SU-DHL-6 (cell line): ENCODE measurements at regions not wholly inside any gene's neighbourhood (a gene's known extent, or its start where the extent isn't known, plus 50 kb on each side); places are given as distances from the start of the nearest gene placed in this dataset.

Source experiments
- H2AFZ ChIP-seq: fragments of 200-600 bp; sonication (generic); 2 replicates; pipeline ENCODE4 v1.6.1; 2014; ENCODE audit warnings: low read depth, mild to moderate bottlenecking, moderate library complexity, mixed read lengths, antibody characterized with exemption, low read length; ENCODE audit not compliant: severe bottlenecking
- H3F3A ChIP-seq: fragments of 200-600 bp; shearing (Covaris generic); 2 replicates; pipeline ENCODE4 v1.6.0; 2016; ENCODE audit warnings: antibody characterized with exemption, mild to moderate bottlenecking; ENCODE audit not compliant: insufficient read depth
- H3K27ac ChIP-seq: fragments of 200-600 bp; sonication (generic); 2 replicates; pipeline ENCODE4 v1.5.1; 2016; ENCODE audit warnings: low read depth, mild to moderate bottlenecking, low read length, moderate library complexity, mixed read lengths
- H3K27me3 ChIP-seq: fragments of 200-600 bp; sonication (generic), shearing (Covaris generic); 2 replicates; pipeline ENCODE4 v1.6.0; 2014; ENCODE audit warnings: mild to moderate bottlenecking, low read length
- H3K36me3 ChIP-seq: fragments of 200-600 bp; sonication (generic); 2 replicates; pipeline ENCODE4 v1.6.1; 2014; ENCODE audit warnings: mild to moderate bottlenecking, low read length, mixed read lengths
- H3K4me2 ChIP-seq: fragments of 300-600, 200-600 bp; shearing (Covaris generic), sonication (generic); 2 replicates; pipeline ENCODE4 v1.6.0; 2014; ENCODE audit warnings: low read length, low read depth, mild to moderate bottlenecking; ENCODE audit not compliant: poor library complexity, severe bottlenecking
- H3K4me3 ChIP-seq: fragments of 200-600 bp; sonication (generic); 2 replicates; pipeline ENCODE4 v1.5.1; 2014; ENCODE audit warnings: antibody characterized with exemption, low read length, mild to moderate bottlenecking, mixed read lengths; ENCODE audit not compliant: insufficient read depth, poor library complexity, severe bottlenecking
- H3K79me2 ChIP-seq: fragments of 200-600 bp; sonication (generic); 2 replicates; pipeline ENCODE4 v1.6.1; 2014; ENCODE audit warnings: mild to moderate bottlenecking, low read length, moderate library complexity; ENCODE audit not compliant: insufficient read depth
- H3K9ac ChIP-seq: fragments of 200-600 bp; sonication (generic); 2 replicates; pipeline ENCODE4 v1.7.0; 2014; ENCODE audit warnings: mild to moderate bottlenecking, low read length
- H3K9me2 ChIP-seq: fragments of 200-600 bp; sonication (generic); replicated peaks from 2 replicates; pipeline ENCODE4 v1.6.1; 2014; ENCODE audit warnings: low read length; ENCODE audit not compliant: insufficient read depth
- H3K9me3 ChIP-seq: fragments of 200-600 bp; sonication (generic); 2 replicates; pipeline ENCODE4 v1.6.1; 2014; ENCODE audit warnings: low read length, mixed read lengths; ENCODE audit not compliant: insufficient read depth
- H4K20me1 ChIP-seq: fragments of 200-600 bp; sonication (generic); 2 replicates; pipeline ENCODE4 v1.6.1; 2014; ENCODE audit warnings: low read depth, mild to moderate bottlenecking, antibody characterized with exemption, low read length, moderate library complexity, mixed read lengths
- CTCF ChIP-seq: fragments of 200-600 bp; sonication (generic); IDR thresholded peaks from one replicate; pipeline ENCODE4 v1.5.1; 2017; ENCODE audit warnings: antibody characterized with exemption, mild to moderate bottlenecking, low read length, moderate library complexity; ENCODE audit not compliant: insufficient read depth, poor library complexity, severe bottlenecking
- EZH2phosphoT487 ChIP-seq: fragments of 200-600 bp; sonication (generic), shearing (Covaris generic); conservative IDR thresholded peaks from 2 replicates; pipeline ENCODE4 v1.6.1; 2018; ENCODE audit warnings: mild to moderate bottlenecking, antibody characterized with exemption, low read length, moderate library complexity, mixed read lengths

GRCh38 chr14:54108481-54109471 lies 152.2 kb upstream of the BMP4 start:
- no peaks in the 10 kb centered on the region for H4K20me1 ChIP-seq
- no peaks in the 10 kb centered on the region for H3K36me3 ChIP-seq
- no peak for TF ChIP-seq CTCF
- TF ChIP-seq EZH2phosphoT487 = no peak
- no peaks in the 10 kb centered on the region for H3K27me3 ChIP-seq
- no peaks in the 10 kb centered on the region for H3F3A ChIP-seq
- H3K4me3 ChIP-seq = no peak overlapping the region
- H3K9ac ChIP-seq = no peak overlapping the region
- H3K9me3 ChIP-seq = no peaks in the 10 kb centered on the region
- no peaks in the 10 kb centered on the region for H3K79me2 ChIP-seq
- H2AFZ ChIP-seq = no peak overlapping the region
- no peak overlapping the region for H3K27ac ChIP-seq
- no peak overlapping the region for H3K4me2 ChIP-seq
- H3K9me2 ChIP-seq = no peaks in the 10 kb centered on the region

- H3K27me3 ChIP-seq = no peaks in the 10 kb centered on the region
- no peak overlapping the region for H3K9ac ChIP-seq
- H3F3A ChIP-seq = no peaks in the 10 kb centered on the region
- no peak overlapping the region for H3K27ac ChIP-seq
- H2AFZ ChIP-seq = no peak overlapping the region
- H3K36me3 ChIP-seq = no peaks in the 10 kb centered on the region
- no peak overlapping the region for H3K4me3 ChIP-seq
- H3K9me3 ChIP-seq = no peaks in the 10 kb centered on the region
- H3K79me2 ChIP-seq = no peaks in the 10 kb centered on the region
- no peaks in the 10 kb centered on the region for H4K20me1 ChIP-seq
- H3K9me2 ChIP-seq = no peaks in the 10 kb centered on the region
- TF ChIP-seq EZH2phosphoT487 (no peak), CTCF (no peak)
- H3K4me2 ChIP-seq = no peak overlapping the region
Measured at GRCh38 chr14:54109521-54110120, 153.0 kb upstream of the BMP4 start.

- Histone ChIP-seq H3K9me3 (no peaks in the 10 kb centered on the region), H3K4me2 (no peak overlapping the region), H3K27me3 (no peaks in the 10 kb centered on the region), H3F3A (no peaks in the 10 kb centered on the region), H2AFZ (no peak overlapping the region), H3K79me2 (no peaks in the 10 kb centered on the region), H3K9me2 (no peaks in the 10 kb centered on the region), H4K20me1 (no peaks in the 10 kb centered on the region), H3K9ac (no peak overlapping the region), H3K36me3 (no peaks in the 10 kb centered on the region), H3K27ac (no peak overlapping the region), H3K4me3 (no peak overlapping the region)
- TF ChIP-seq EZH2phosphoT487 (no peak), CTCF (no peak)
Measured at GRCh38 chr14:54114941-54115340, 158.3 kb upstream of the BMP4 start.
